ENCODE measurements at regions not wholly inside any gene's neighbourhood (a gene's known extent, or its start where the extent isn't known, plus 50 kb on each side); places are given as distances from the start of the nearest gene placed in this dataset.

DNA sequence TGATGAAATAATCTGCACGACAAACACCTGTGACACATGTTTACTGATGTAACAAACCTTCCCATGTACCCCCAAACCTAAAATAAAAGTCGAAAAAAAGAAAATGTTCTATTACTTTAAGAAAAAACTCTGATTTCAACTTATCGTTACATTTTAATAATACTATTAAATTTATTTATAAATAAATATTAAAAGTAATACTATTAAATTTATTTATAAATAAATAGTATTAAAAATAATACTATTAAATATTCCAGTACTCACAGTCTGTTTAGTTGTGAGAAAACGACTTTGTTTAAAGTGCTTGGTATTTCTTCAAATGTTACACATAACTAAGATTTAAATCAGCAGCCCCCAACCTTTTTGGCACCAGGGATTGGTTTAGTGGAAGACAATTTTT lies 471.6 kb upstream of the PRKX start:
- TF ChIP-seq, protein P1, sequence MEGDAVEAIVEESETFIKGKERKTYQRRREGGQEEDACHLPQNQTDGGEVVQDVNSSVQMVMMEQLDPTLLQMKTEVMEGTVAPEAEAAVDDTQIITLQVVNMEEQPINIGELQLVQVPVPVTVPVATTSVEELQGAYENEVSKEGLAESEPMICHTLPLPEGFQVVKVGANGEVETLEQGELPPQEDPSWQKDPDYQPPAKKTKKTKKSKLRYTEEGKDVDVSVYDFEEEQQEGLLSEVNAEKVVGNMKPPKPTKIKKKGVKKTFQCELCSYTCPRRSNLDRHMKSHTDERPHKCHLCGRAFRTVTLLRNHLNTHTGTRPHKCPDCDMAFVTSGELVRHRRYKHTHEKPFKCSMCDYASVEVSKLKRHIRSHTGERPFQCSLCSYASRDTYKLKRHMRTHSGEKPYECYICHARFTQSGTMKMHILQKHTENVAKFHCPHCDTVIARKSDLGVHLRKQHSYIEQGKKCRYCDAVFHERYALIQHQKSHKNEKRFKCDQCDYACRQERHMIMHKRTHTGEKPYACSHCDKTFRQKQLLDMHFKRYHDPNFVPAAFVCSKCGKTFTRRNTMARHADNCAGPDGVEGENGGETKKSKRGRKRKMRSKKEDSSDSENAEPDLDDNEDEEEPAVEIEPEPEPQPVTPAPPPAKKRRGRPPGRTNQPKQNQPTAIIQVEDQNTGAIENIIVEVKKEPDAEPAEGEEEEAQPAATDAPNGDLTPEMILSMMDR (IDR thresholded peaks at IDR 0.05; ENCODE audit: low read depth, low read length, missing input control) = no peak
- TF ChIP-seq EGR1 (IDR thresholded peaks at IDR 0.05; ENCODE audit: low read depth in 2 of 2) (no peak), YY1 (IDR thresholded peaks at IDR 0.05) (no peak)

Data from liver (tissue), 3 donors.